GM12878 (cell line): ENCODE measurements at regions not wholly inside any gene's neighbourhood (a gene's known extent, or its start where the extent isn't known, plus 50 kb on each side); places are given as distances from the start of the nearest gene placed in this dataset.

Experiments
- ATF3 ChIP-seq: IDR thresholded peaks from 2 replicates; pipeline ENCODE4 v1.6.1; 2011; ENCODE audit warnings: low read depth, mild to moderate bottlenecking, low read length, moderate library complexity, borderline replicate concordance; ENCODE audit errors: extremely low read depth
- CTCF ChIP-seq, 3 experiments: IDR thresholded peaks in 2 of 3; conservative IDR thresholded peaks in 1 of 3; 2 replicates each; pipeline ENCODE4 v1.5.1; 2011; ENCODE audit warnings: low read depth in 3 of 3, low read length in 3 of 3, mild to moderate bottlenecking in 3 of 3, control low read depth in 2 of 3, moderate library complexity in 2 of 3, inconsistent platforms in 1 of 3, mixed read lengths in 1 of 3; ENCODE audit not compliant: control insufficient read depth in 2 of 3, insufficient read depth in 1 of 3; ENCODE audit errors: extremely low read depth in 1 of 3
- EZH2 ChIP-seq: IDR thresholded peaks from 2 replicates; pipeline ENCODE4 v1.6.1; 2012; ENCODE audit warnings: low read depth, mild to moderate bottlenecking, control low read depth, inconsistent platforms, low read length, borderline replicate concordance; ENCODE audit not compliant: control insufficient read depth
- GABPA ChIP-seq: IDR thresholded peaks from 2 replicates; pipeline ENCODE4 v1.6.1; 2014; ENCODE audit warnings: antibody characterized with exemption, low read depth, mild to moderate bottlenecking, inconsistent platforms
- HDAC2 ChIP-seq: fragments of 200-600 bp; sonication (generic); IDR thresholded peaks from 2 replicates; pipeline ENCODE4 v1.6.1; 2017
- MXI1 ChIP-seq: fragments of 150-350 bp; IDR thresholded peaks from 2 replicates; pipeline ENCODE4 v1.6.1; 2011; ENCODE audit warnings: low read depth, mild to moderate bottlenecking, inconsistent platforms, low read length, improper control_type of control experiment
- NFYB ChIP-seq: IDR thresholded peaks from 2 replicates; pipeline ENCODE4 v1.6.1; 2011; ENCODE audit warnings: low read depth, mild to moderate bottlenecking, low read length, improper control_type of control experiment, moderate library complexity; ENCODE audit not compliant: insufficient read depth
- POLR2AphosphoS5 ChIP-seq: IDR thresholded peaks from 2 replicates; pipeline ENCODE4 v1.6.1; 2011; ENCODE audit warnings: mild to moderate bottlenecking, low read length, inconsistent platforms
- RAD21 ChIP-seq: IDR thresholded peaks from 2 replicates; pipeline ENCODE4 v1.6.1; 2011; ENCODE audit warnings: mild to moderate bottlenecking, low read depth, low read length, moderate library complexity; ENCODE audit not compliant: insufficient read depth
- TAF1 ChIP-seq: IDR thresholded peaks from 2 replicates; pipeline ENCODE4 v1.6.1; 2011; ENCODE audit warnings: mild to moderate bottlenecking, low read depth, low read length, borderline replicate concordance
- ZBTB40 ChIP-seq: fragments of 450-650 bp; IDR thresholded peaks from 2 replicates; pipeline ENCODE4 v1.6.1; 2016; ENCODE audit warnings: mild to moderate bottlenecking, moderate library complexity, borderline replicate concordance

- no peak for TF ChIP-seq CTCF (IDR thresholded peaks at IDR 0.05 in 2 of 3, conservative IDR thresholded peaks at IDR 0.05 in 1 of 3; ENCODE audit: control insufficient read depth in 2 of 3, extremely low read depth in 1 of 3, insufficient read depth in 1 of 3, low read depth in 3 of 3, low read length in 3 of 3)
- no peak for TF ChIP-seq NFYB
- TF ChIP-seq POLR2AphosphoS5, result no peak
- no peak for TF ChIP-seq HDAC2
- no peak for TF ChIP-seq TAF1
- TF ChIP-seq MXI1, result no peak
- no peak for TF ChIP-seq RAD21
- no peak for TF ChIP-seq ZBTB40
- TF ChIP-seq ATF3, result no peak
- no peak for TF ChIP-seq GABPA
- TF ChIP-seq EZH2, result no peak
Measured at GRCh38 chr16:47881574-47881973, 274.2 kb downstream of the ABCC12 start.
